HCT116 (cell line): ENCODE measurements at regions not wholly inside any gene's neighbourhood (a gene's known extent, or its start where the extent isn't known, plus 50 kb on each side); places are given as distances from the start of the nearest gene placed in this dataset.

Experiments used
- ATAC-seq: fragments of 200-7000 bp; cut with Tn5 transposase; 2 replicates; pipeline ENCODE4 v1.9.1; 2020; ENCODE audit warnings: mild to moderate bottlenecking, moderate library complexity
- BruUV-seq: library from RNA; stranded (reverse); fragments of 400-500 nt; replicated peaks from 2 replicates; lab custom pipeline; 2021; lab: Mats Ljungman, UMichigan
- CTCF ChIA-PET: fragments of 300-600 bp; sonication (Branson Sonifier 250); formaldehyde crosslinking; loops from one replicate; lab custom pipeline; 2021; ENCODE audit warnings: antibody characterized with exemption; lab: Charles Lee
- POLR2A ChIA-PET: fragments of 300-600, 350-600 bp; sonication (Branson Sonifier 250); formaldehyde crosslinking; loops from one replicate; lab custom pipeline; 2021; ENCODE audit warnings: antibody characterized with exemption; lab: Charles Lee
- RAD21 ChIA-PET, 2 experiments: fragments of 300-600 bp; sonication (Branson Sonifier 250); formaldehyde crosslinking; loops; one replicate each; lab custom pipeline; 2023; ENCODE audit warnings: low total read pairs in 2 of 2; ENCODE audit not compliant: uncharacterized antibody in 2 of 2, unreplicated experiment in 2 of 2, low non-redundant PET in 1 of 2; lab: Charles Lee
- DNase-seq: peaks from one replicate; pipeline ENCODE4 v3.0.0-alpha.2; 2010; ENCODE audit warnings: low read depth, low spot score
- H2AFZ ChIP-seq: fragments of 200-600 bp; shearing (Covaris generic), sonication (generic); 2 replicates; pipeline ENCODE4 v1.6.1; 2017; ENCODE audit warnings: low read depth, mixed run types, mixed read lengths, antibody characterized with exemption, low read length; ENCODE audit not compliant: poor library complexity, severe bottlenecking
- H3K27ac ChIP-seq: 2 replicates; pipeline ENCODE4 v1.5.1; 2012; ENCODE audit warnings: low read depth, low read length
- H3K27me3 ChIP-seq: fragments of 200-600 bp; sonication (generic); 2 replicates; pipeline ENCODE4 v1.6.1; 2016; ENCODE audit warnings: mixed run types, low read length, mixed read lengths; ENCODE audit not compliant: insufficient read depth
- H3K36me3 ChIP-seq, 2 experiments: fragments of 200-500 bp in 1 of 2; fragments of 200-600 bp in 1 of 2; sonication (Bioruptor generic) in 1 of 2; sonication (generic) in 1 of 2; 2 replicates each; pipeline versions ENCODE4 v1.5.1 to v1.6.1; 2014 to 2016; ENCODE audit warnings: low read length in 2 of 2, inconsistent platforms in 1 of 2, mixed read lengths in 1 of 2, mixed run types in 1 of 2; ENCODE audit not compliant: insufficient read depth in 2 of 2, control insufficient read depth in 1 of 2
- H3K4me1 ChIP-seq, 2 experiments: fragments of 200-600 bp in 1 of 2; sonication (generic) in 1 of 2; 2 replicates each; pipeline versions ENCODE4 v1.5.1 to v1.6.1; 2012 to 2017; ENCODE audit warnings: low read length in 2 of 2, inconsistent platforms in 1 of 2, mild to moderate bottlenecking in 1 of 2, mixed read lengths in 1 of 2, mixed run types in 1 of 2, moderate library complexity in 1 of 2; ENCODE audit not compliant: insufficient read depth in 2 of 2, control insufficient read depth in 1 of 2
- H3K4me2 ChIP-seq: fragments of 200-600 bp; sonication (generic); 2 replicates; pipeline ENCODE4 v1.6.1; 2017; ENCODE audit warnings: mixed run types, low read length, mixed read lengths
- H3K4me3 ChIP-seq, 2 experiments: fragments of 200-600 bp in 1 of 2; sonication (generic) in 1 of 2; replicated peaks in 1 of 2; 2 replicates each; pipeline ENCODE4 v1.5.1; 2011 to 2016; ENCODE audit warnings: low read length in 2 of 2, control low read depth in 1 of 2, low read depth in 1 of 2, mild to moderate bottlenecking in 1 of 2, mixed read lengths in 1 of 2, mixed run types in 1 of 2
- H3K79me2 ChIP-seq: fragments of 200-600 bp; sonication (generic); 2 replicates; pipeline ENCODE4 v1.6.1; 2017; ENCODE audit warnings: mild to moderate bottlenecking, mixed run types, low read length, moderate library complexity, mixed read lengths; ENCODE audit not compliant: insufficient read depth
- H3K9ac ChIP-seq: fragments of 200-600 bp; sonication (generic); 2 replicates; pipeline ENCODE4 v1.6.1; 2016; ENCODE audit warnings: low read length, mixed read lengths
- H3K9me2 ChIP-seq: fragments of 200-600 bp; sonication (generic), shearing (Covaris generic); 2 replicates; pipeline ENCODE4 v1.6.1; 2017; ENCODE audit warnings: mixed run types, mild to moderate bottlenecking, moderate library complexity; ENCODE audit not compliant: insufficient read depth
- H3K9me3 ChIP-seq, 2 experiments: fragments of 200-500 bp in 1 of 2; fragments of 200-600 bp in 1 of 2; sonication (Bioruptor generic) in 1 of 2; sonication (generic) in 1 of 2; 2 replicates each; pipeline ENCODE4 v1.6.1; 2014 to 2017; ENCODE audit warnings: low read length in 2 of 2, mixed read lengths in 2 of 2, inconsistent platforms in 1 of 2, low read depth in 1 of 2, mild to moderate bottlenecking in 1 of 2, mixed run types in 1 of 2, moderate library complexity in 1 of 2; ENCODE audit not compliant: control insufficient read depth in 1 of 2, insufficient read depth in 1 of 2
- H4K20me1 ChIP-seq: fragments of 200-600 bp; sonication (generic), shearing (Covaris generic); 2 replicates; pipeline ENCODE4 v1.6.1; 2017; ENCODE audit warnings: mixed run types, mild to moderate bottlenecking, moderate library complexity; ENCODE audit not compliant: insufficient read depth
- CBX3 ChIP-seq: IDR thresholded peaks from 2 replicates; pipeline ENCODE4 v1.6.1; 2012; ENCODE audit warnings: low read depth
- CEBPB ChIP-seq: IDR thresholded peaks from 2 replicates; pipeline ENCODE4 v1.6.1; 2012; ENCODE audit warnings: low read depth
- CTCF ChIP-seq, 3 experiments: fragments of 200-600 bp in 1 of 3; sonication (generic) in 1 of 3; IDR thresholded peaks in 2 of 3; conservative IDR thresholded peaks in 1 of 3; 2 replicates each; pipeline ENCODE4 v1.5.1; 2012 to 2017; ENCODE audit warnings: low read depth in 2 of 3, low read length in 2 of 3, antibody characterized with exemption in 1 of 3, borderline replicate concordance in 1 of 3, control low read depth in 1 of 3, mild to moderate bottlenecking in 1 of 3, mixed read lengths in 1 of 3, mixed run types in 1 of 3, moderate library complexity in 1 of 3; ENCODE audit not compliant: insufficient read depth in 1 of 3
- EGR1 ChIP-seq: IDR thresholded peaks from 2 replicates; pipeline ENCODE4 v1.6.1; 2012; ENCODE audit warnings: low read depth
- ELF1 ChIP-seq: IDR thresholded peaks from 2 replicates; pipeline ENCODE4 v1.6.1; 2012; ENCODE audit warnings: low read depth, borderline replicate concordance
- EZH2phosphoT487 ChIP-seq: fragments of 200-600 bp; IDR thresholded peaks from 2 replicates; pipeline ENCODE4 v1.6.1; 2018; ENCODE audit warnings: antibody characterized with exemption, borderline replicate concordance
- FOSL1 ChIP-seq: IDR thresholded peaks from 2 replicates; pipeline ENCODE4 v1.6.1; 2012; ENCODE audit warnings: low read depth
- JUND ChIP-seq: IDR thresholded peaks from 2 replicates; pipeline ENCODE4 v1.6.1; 2012
- POLR2A ChIP-seq: IDR thresholded peaks from 2 replicates; pipeline ENCODE4 v1.7.0; 2011; ENCODE audit warnings: borderline replicate concordance; ENCODE audit not compliant: insufficient read depth, insufficient read length; ENCODE audit errors: extremely low read depth
- RAD21 ChIP-seq: IDR thresholded peaks from 2 replicates; pipeline ENCODE4 v1.6.1; 2012; ENCODE audit warnings: low read depth, mild to moderate bottlenecking
- REST ChIP-seq: IDR thresholded peaks from 2 replicates; pipeline ENCODE4 v1.6.1; 2012; ENCODE audit warnings: low read depth
- TCF7L2 ChIP-seq: IDR thresholded peaks from 2 replicates; pipeline ENCODE4 v1.7.0; 2011; ENCODE audit warnings: borderline replicate concordance, inconsistent platforms; ENCODE audit not compliant: insufficient read depth, insufficient read length; ENCODE audit errors: extremely low read depth
- ZBTB33 ChIP-seq: IDR thresholded peaks from 2 replicates; pipeline ENCODE4 v1.6.1; 2011; ENCODE audit warnings: mild to moderate bottlenecking, low read length, moderate library complexity; ENCODE audit not compliant: insufficient replicate concordance; ENCODE audit errors: extremely low read depth
- intact Hi-C: fragments of 100-400 bp; cut with micrococcal nuclease; formaldehyde crosslinking; loops from 2 replicates; pipeline ENCODE4 v1.10.0; 2022

GRCh38 chr5:164688437-164688836 is 1183.0 kb downstream of the MAT2B start:
- H3K4me3 ChIP-seq = no peak overlapping the region
- intact Hi-C loops = no loop called here
- no peak overlapping the region for H3K9ac ChIP-seq
- no peaks in the 10 kb centered on the region for H3K9me2 ChIP-seq
- ChIA-PET POLR2A (no interaction called here), CTCF (no interaction called here), RAD21 (no interaction called here)
- no peak overlapping the region for H3K27ac ChIP-seq
- H3K36me3 ChIP-seq = no peaks in the 10 kb centered on the region
- BruUV-seq = no TSS peak
- H3K4me2 ChIP-seq = no peak overlapping the region
- peaks cover 0 to 3% of the 10 kb centered on the region in 2 experiments; a peak in 2 of 4 replicates for H3K9me3 ChIP-seq
- H4K20me1 ChIP-seq = no peaks in the 10 kb centered on the region
- ATAC-seq (no peak), DNase-seq (no peak)
- no peaks in the 10 kb centered on the region for H3K79me2 ChIP-seq
- H2AFZ ChIP-seq = no peak overlapping the region
- H3K27me3 ChIP-seq = no peaks in the 10 kb centered on the region
- TF ChIP-seq ZBTB33 (no peak), CEBPB (no peak), ELF1 (no peak), FOSL1 (no peak), EGR1 (no peak), REST (no peak), JUND (no peak), CTCF (IDR thresholded peaks at IDR 0.05 in 2 of 3, conservative IDR thresholded peaks at IDR 0.05 in 1 of 3; ENCODE audit: borderline replicate concordance in 1 of 3, insufficient read depth in 1 of 3, low read depth in 2 of 3, low read length in 2 of 3) (no peak), RAD21 (no peak), EZH2phosphoT487 (no peak), TCF7L2 (no peak), POLR2A (no peak), CBX3 (no peak)
- H3K4me1 ChIP-seq = no peaks in the 10 kb centered on the region
